ENCODE measurements at regions not wholly inside any gene's neighbourhood (a gene's known extent, or its start where the extent isn't known, plus 50 kb on each side); places are given as distances from the start of the nearest gene placed in this dataset.

- intact Hi-C loops (cut with DNase I): no loop called here
Measured at GRCh38 chr6:140108167-140108566, 733.7 kb upstream of the CITED2 start.

GRCh38 chr6:140107216-140107615 is 732.8 kb upstream of the CITED2 start:
- no peak for DNase-seq
- ATAC-seq (ENCODE audit: poor library complexity): no peak

More at GRCh38 chr6:140108167-140108566, 733.7 kb upstream of the CITED2 start:
- no peak for ATAC-seq (ENCODE audit: poor library complexity)
- DNase-seq: no peak

GRCh38 chr6:140105857-140106256 is 731.4 kb upstream of the CITED2 start:
- ATAC-seq (ENCODE audit: poor library complexity): peak; percentile 36
- intact Hi-C loops (cut with DNase I): no loop called here
- DNase-seq: no peak

More at GRCh38 chr6:140107216-140107615, 732.8 kb upstream of the CITED2 start:
- intact Hi-C loops (cut with DNase I): no loop called here

GRCh38 chr6:140105241-140105640 is 730.8 kb upstream of the CITED2 start:
- intact Hi-C loops (cut with DNase I): no loop called here
- no peak for DNase-seq
- ATAC-seq (ENCODE audit: poor library complexity): no peak

GRCh38 chr6:140101818-140102217 is 727.4 kb upstream of the CITED2 start:
- ATAC-seq (ENCODE audit: poor library complexity) (no peak), DNase-seq (no peak)
- intact Hi-C loops (cut with DNase I): no loop called here

- DNase-seq: no peak
- intact Hi-C loops (cut with DNase I): no loop called here
- ATAC-seq (ENCODE audit: poor library complexity): peak; percentile 89
Measured at GRCh38 chr6:140101367-140101766, 726.9 kb upstream of the CITED2 start.

GRCh38 chr6:140095532-140095931 is 721.1 kb upstream of the CITED2 start:
- DNase-seq (no peak), ATAC-seq (ENCODE audit: poor library complexity) (no peak)
- intact Hi-C loops (cut with DNase I): no loop called here

GRCh38 chr6:140091895-140092294 is 717.4 kb upstream of the CITED2 start:
- DNase-seq (no peak), ATAC-seq (ENCODE audit: poor library complexity) (no peak)
- intact Hi-C loops (cut with DNase I): no loop called here

GRCh38 chr6:140090871-140091270 is 716.4 kb upstream of the CITED2 start:
- no peak for ATAC-seq (ENCODE audit: poor library complexity)

GRCh38 chr6:140083375-140083774 is 708.9 kb upstream of the CITED2 start:
- ATAC-seq (ENCODE audit: poor library complexity) (no peak), DNase-seq (no peak)
- intact Hi-C loops (cut with DNase I): loop anchor here (5.0 kb wide), 1 partner anchor 706 kb away; no protein-coding TSS in a partner anchor

More at GRCh38 chr6:140090871-140091270, 716.4 kb upstream of the CITED2 start:
- no peak for DNase-seq
- intact Hi-C loops (cut with DNase I): no loop called here

- ATAC-seq (ENCODE audit: poor library complexity): peak; percentile 4
- DNase-seq: no peak
- intact Hi-C loops (cut with DNase I): loop anchor here (5.0 kb wide), 1 partner anchor 706 kb away; no protein-coding TSS in a partner anchor
Measured at GRCh38 chr6:140082867-140083297, 708.4 kb upstream of the CITED2 start.

- ATAC-seq (ENCODE audit: poor library complexity) (peak; percentile 96), DNase-seq (peak; percentile 66)
- intact Hi-C loops (cut with DNase I): loop anchor here (10.0 kb wide), 2 partner anchors 105 to 365 kb away; no protein-coding TSS in a partner anchor
Measured at GRCh38 chr6:140079328-140079727, 704.9 kb upstream of the CITED2 start.

GRCh38 chr6:140078561-140079125 is 704.2 kb upstream of the CITED2 start:
- intact Hi-C loops (cut with DNase I): loop anchor here (10.0 kb wide), 2 partner anchors 104 to 366 kb away; no protein-coding TSS in a partner anchor
- ATAC-seq (ENCODE audit: poor library complexity) (peak; percentile 65), DNase-seq (no peak)

GRCh38 chr6:140077827-140078560 is 703.5 kb upstream of the CITED2 start:
- no peak for DNase-seq
- intact Hi-C loops (cut with DNase I): loop anchor here (10.0 kb wide), 2 partner anchors 103 to 367 kb away; no protein-coding TSS in a partner anchor
- ATAC-seq (ENCODE audit: poor library complexity): no peak

- ATAC-seq (ENCODE audit: poor library complexity) (no peak), DNase-seq (no peak)
- intact Hi-C loops (cut with DNase I): loop anchor here (10.0 kb wide), 2 partner anchors 101 to 369 kb away; no protein-coding TSS in a partner anchor
Measured at GRCh38 chr6:140076105-140076504, 701.7 kb upstream of the CITED2 start.

GRCh38 chr6:140073456-140073855 is 699.0 kb upstream of the CITED2 start:
- no peak for ATAC-seq (ENCODE audit: poor library complexity)
- no peak for DNase-seq
- intact Hi-C loops (cut with DNase I): loop anchor here (10.0 kb wide), 2 partner anchors 99 to 371 kb away; no protein-coding TSS in a partner anchor

- intact Hi-C loops (cut with DNase I): loop anchor here (10.0 kb wide), 2 partner anchors 97 to 373 kb away; no protein-coding TSS in a partner anchor
- no peak for DNase-seq
- no peak for ATAC-seq (ENCODE audit: poor library complexity)
Measured at GRCh38 chr6:140071601-140072062, 697.2 kb upstream of the CITED2 start.

GRCh38 chr6:140070846-140071473 is 696.5 kb upstream of the CITED2 start:
- peak; percentile 38 for ATAC-seq (ENCODE audit: poor library complexity)
- DNase-seq: no peak
- intact Hi-C loops (cut with DNase I): loop anchor here (10.0 kb wide), 2 partner anchors 96 to 374 kb away; no protein-coding TSS in a partner anchor

GRCh38 chr6:140069576-140069975 is 695.1 kb upstream of the CITED2 start:
- no peak for ATAC-seq (ENCODE audit: poor library complexity)
- no peak for DNase-seq
- intact Hi-C loops (cut with DNase I): no loop called here
